PFSK-1 (cell line): ENCODE measurements at regions not wholly inside any gene's neighbourhood (a gene's known extent, or its start where the extent isn't known, plus 50 kb on each side); places are given as distances from the start of the nearest gene placed in this dataset.

Source experiments
- POLR2AphosphoS5 ChIP-seq: IDR thresholded peaks from 2 replicates; pipeline ENCODE4 v1.6.1; 2012; ENCODE audit warnings: low read depth, mild to moderate bottlenecking, control low read depth, low read length, moderate library complexity
- SIN3A ChIP-seq: IDR thresholded peaks from 2 replicates; pipeline ENCODE4 v1.6.1; 2012; ENCODE audit warnings: mild to moderate bottlenecking, low read length, moderate library complexity, borderline replicate concordance; ENCODE audit not compliant: insufficient read depth
- TAF1 ChIP-seq: IDR thresholded peaks from 2 replicates; pipeline ENCODE4 v1.6.1; 2012; ENCODE audit warnings: low read length, control low read depth, borderline replicate concordance; ENCODE audit not compliant: insufficient read depth

DNA sequence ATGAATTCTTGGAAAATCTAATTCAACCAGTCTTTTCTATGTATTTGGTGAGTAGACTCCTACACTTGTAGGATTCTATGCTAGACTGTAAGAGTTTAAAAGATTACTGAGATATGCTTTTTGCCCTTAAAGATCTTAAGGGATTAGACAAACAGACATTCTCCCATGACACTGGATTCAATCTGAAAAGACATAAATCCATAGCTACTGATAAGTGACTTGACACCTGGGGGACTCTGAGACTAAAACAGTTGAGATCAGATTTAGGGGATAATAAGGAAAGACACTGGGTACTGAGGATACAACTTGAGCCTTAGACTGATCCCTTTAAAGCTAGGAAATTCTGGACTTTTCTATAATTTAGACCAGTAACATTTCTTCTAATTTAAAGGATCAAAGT is 1233.4 kb downstream of the XPNPEP1 start:
- TF ChIP-seq POLR2AphosphoS5 (no peak), TAF1 (no peak), SIN3A (no peak)
